ENCODE measurements at regions not wholly inside any gene's neighbourhood (a gene's known extent, or its start where the extent isn't known, plus 50 kb on each side); places are given as distances from the start of the nearest gene placed in this dataset.
"Not testable (repeated sequence)": the region's sequence is repeated elsewhere in the genome, so short reads cannot be mapped to it uniquely, and the experiment has no call there.

GRCh38 chr20:54918993-54919392 is 443.6 kb downstream of the DOK5 start:
- not testable (repeated sequence) for H3K27ac Mint-ChIP-seq

GRCh38 chr20:54914995-54915394 is 439.6 kb downstream of the DOK5 start:
- no peak overlapping the region for H3K4me3 Mint-ChIP-seq
- DNase-seq, result no peak
- H3K4me1 Mint-ChIP-seq, result no peaks in the 10 kb centered on the region
- H3K27me3 Mint-ChIP-seq, result no peaks in the 10 kb centered on the region
- peaks cover 3% of the 10 kb centered on the region for H3K9me3 Mint-ChIP-seq (ENCODE audit: low read depth)
- ATAC-seq, result no peak
- CTCF ChIA-PET, result no interaction called here
- H3K27ac Mint-ChIP-seq, result no peak overlapping the region
- no peaks in the 10 kb centered on the region for H3K36me3 Mint-ChIP-seq

More at GRCh38 chr20:54918993-54919392, 443.6 kb downstream of the DOK5 start:
- CTCF ChIA-PET; H3K27me3 Mint-ChIP-seq; H3K36me3 Mint-ChIP-seq; DNase-seq; ATAC-seq; H3K9me3 Mint-ChIP-seq (ENCODE audit: low read depth); H3K4me1 Mint-ChIP-seq; H3K4me3 Mint-ChIP-seq: not testable (repeated sequence)

GRCh38 chr20:54909702-54910101 is 434.3 kb downstream of the DOK5 start:
- Mint-ChIP-seq H3K27ac (no peak overlapping the region), H3K9me3 (ENCODE audit: low read depth) (peaks cover 6% of the 10 kb centered on the region), H3K4me3 (no peak overlapping the region), H3K36me3 (no peaks in the 10 kb centered on the region), H3K27me3 (no peaks in the 10 kb centered on the region), H3K4me1 (no peaks in the 10 kb centered on the region)
- no peak for ATAC-seq
- CTCF ChIA-PET, result no interaction called here
- no peak for DNase-seq

GRCh38 chr20:54906134-54906533 is 430.7 kb downstream of the DOK5 start:
- H3K9me3 Mint-ChIP-seq (ENCODE audit: low read depth); ATAC-seq; H3K27ac Mint-ChIP-seq; H3K4me1 Mint-ChIP-seq; CTCF ChIA-PET; DNase-seq; H3K36me3 Mint-ChIP-seq; H3K27me3 Mint-ChIP-seq; H3K4me3 Mint-ChIP-seq: not testable (repeated sequence)

- CTCF ChIA-PET, result no interaction called here
- H3K9me3 Mint-ChIP-seq (ENCODE audit: low read depth), result peaks cover 21% of the 10 kb centered on the region
- DNase-seq, result no peak
- H3K27me3 Mint-ChIP-seq, result no peaks in the 10 kb centered on the region
- ATAC-seq, result no peak
- H3K36me3 Mint-ChIP-seq, result no peaks in the 10 kb centered on the region
- no peaks in the 10 kb centered on the region for H3K4me1 Mint-ChIP-seq
- no peak overlapping the region for H3K27ac Mint-ChIP-seq
- H3K4me3 Mint-ChIP-seq, result no peak overlapping the region
Observed at GRCh38 chr20:54897787-54898186, 422.4 kb downstream of the DOK5 start.

GRCh38 chr20:54891907-54892306 is 416.5 kb downstream of the DOK5 start:
- H3K27me3 Mint-ChIP-seq, result no peaks in the 10 kb centered on the region
- CTCF ChIA-PET, result no interaction called here
- DNase-seq, result no peak

GRCh38 chr20:54879393-54879792 is 404.0 kb downstream of the DOK5 start:
- H3K9me3 Mint-ChIP-seq (ENCODE audit: low read depth), result peaks cover 12% of the 10 kb centered on the region
- no peaks in the 10 kb centered on the region for H3K27me3 Mint-ChIP-seq
- no peaks in the 10 kb centered on the region for H3K4me1 Mint-ChIP-seq
- CTCF ChIA-PET, result no interaction called here
- H3K27ac Mint-ChIP-seq, result no peak overlapping the region
- H3K4me3 Mint-ChIP-seq, result no peak overlapping the region
- DNase-seq (no peak), ATAC-seq (no peak)
- no peaks in the 10 kb centered on the region for H3K36me3 Mint-ChIP-seq

More at GRCh38 chr20:54891907-54892306, 416.5 kb downstream of the DOK5 start:
- Mint-ChIP-seq H3K4me3 (no peak overlapping the region), H3K36me3 (no peaks in the 10 kb centered on the region), H3K4me1 (no peaks in the 10 kb centered on the region), H3K27ac (no peak overlapping the region), H3K9me3 (ENCODE audit: low read depth) (peaks cover 4% of the 10 kb centered on the region)
- no peak for ATAC-seq

- H3K27ac Mint-ChIP-seq, result no peak overlapping the region
- no peaks in the 10 kb centered on the region for H3K36me3 Mint-ChIP-seq
- CTCF ChIA-PET, result no interaction called here
- no peaks in the 10 kb centered on the region for H3K27me3 Mint-ChIP-seq
- no peak overlapping the region for H3K4me3 Mint-ChIP-seq
- peaks cover 7% of the 10 kb centered on the region for H3K9me3 Mint-ChIP-seq (ENCODE audit: low read depth)
- ATAC-seq (no peak), DNase-seq (no peak)
- H3K4me1 Mint-ChIP-seq, result no peaks in the 10 kb centered on the region
Observed at GRCh38 chr20:54875307-54875706, 399.9 kb downstream of the DOK5 start.

GRCh38 chr20:54874718-54875117 is 399.3 kb downstream of the DOK5 start:
- DNase-seq (no peak), ATAC-seq (no peak)
- peaks cover 7% of the 10 kb centered on the region for H3K9me3 Mint-ChIP-seq (ENCODE audit: low read depth)
- no peaks in the 10 kb centered on the region for H3K27me3 Mint-ChIP-seq
- H3K4me1 Mint-ChIP-seq, result no peaks in the 10 kb centered on the region
- H3K27ac Mint-ChIP-seq, result no peak overlapping the region
- H3K36me3 Mint-ChIP-seq, result no peaks in the 10 kb centered on the region
- H3K4me3 Mint-ChIP-seq, result no peak overlapping the region
- CTCF ChIA-PET, result no interaction called here

GRCh38 chr20:54872440-54872839 is 397.0 kb downstream of the DOK5 start:
- no peak overlapping the region for H3K27ac Mint-ChIP-seq
- no peaks in the 10 kb centered on the region for H3K36me3 Mint-ChIP-seq
- H3K4me3 Mint-ChIP-seq, result no peak overlapping the region
- DNase-seq (no peak), ATAC-seq (no peak)
- H3K4me1 Mint-ChIP-seq, result no peaks in the 10 kb centered on the region
- CTCF ChIA-PET, result no interaction called here
- no peaks in the 10 kb centered on the region for H3K27me3 Mint-ChIP-seq
- no peaks in the 10 kb centered on the region for H3K9me3 Mint-ChIP-seq (ENCODE audit: low read depth)

- no peak for DNase-seq
- no peaks in the 10 kb centered on the region for H3K4me1 Mint-ChIP-seq
- no peak overlapping the region for H3K4me3 Mint-ChIP-seq
- no peaks in the 10 kb centered on the region for H3K36me3 Mint-ChIP-seq
- no peaks in the 10 kb centered on the region for H3K27me3 Mint-ChIP-seq
- CTCF ChIA-PET, result no interaction called here
- no peak overlapping the region for H3K27ac Mint-ChIP-seq
- ATAC-seq, result no peak
- no peaks in the 10 kb centered on the region for H3K9me3 Mint-ChIP-seq (ENCODE audit: low read depth)
Observed at GRCh38 chr20:54869765-54870164, 394.4 kb downstream of the DOK5 start.

GRCh38 chr20:54865273-54865672 is 389.9 kb downstream of the DOK5 start:
- no peaks in the 10 kb centered on the region for H3K36me3 Mint-ChIP-seq
- H3K4me3 Mint-ChIP-seq, result no peak overlapping the region
- H3K9me3 Mint-ChIP-seq (ENCODE audit: low read depth), result no peaks in the 10 kb centered on the region
- no peaks in the 10 kb centered on the region for H3K27me3 Mint-ChIP-seq
- CTCF ChIA-PET, result no interaction called here
- no peak for DNase-seq
- H3K4me1 Mint-ChIP-seq, result no peaks in the 10 kb centered on the region
- ATAC-seq, result no peak
- H3K27ac Mint-ChIP-seq, result no peak overlapping the region

GRCh38 chr20:54860716-54861115 is 385.3 kb downstream of the DOK5 start:
- no peaks in the 10 kb centered on the region for H3K27me3 Mint-ChIP-seq
- no peak for ATAC-seq
- H3K27ac Mint-ChIP-seq, result no peak overlapping the region
- peaks cover 5% of the 10 kb centered on the region for H3K9me3 Mint-ChIP-seq (ENCODE audit: low read depth)
- no peaks in the 10 kb centered on the region for H3K4me1 Mint-ChIP-seq
- H3K36me3 Mint-ChIP-seq, result no peaks in the 10 kb centered on the region
- H3K4me3 Mint-ChIP-seq, result no peak overlapping the region
- CTCF ChIA-PET, result no interaction called here
- DNase-seq, result no peak

GRCh38 chr20:54856202-54856601 is 380.8 kb downstream of the DOK5 start:
- Mint-ChIP-seq H3K27me3 (no peaks in the 10 kb centered on the region), H3K9me3 (ENCODE audit: low read depth) (peaks cover 5% of the 10 kb centered on the region), H3K4me1 (no peaks in the 10 kb centered on the region), H3K36me3 (no peaks in the 10 kb centered on the region), H3K27ac (no peak overlapping the region), H3K4me3 (no peak overlapping the region)
- DNase-seq (no peak), ATAC-seq (no peak)
- CTCF ChIA-PET, result no interaction called here

- CTCF ChIA-PET, result no interaction called here
Observed at GRCh38 chr20:54849741-54850140, 374.3 kb downstream of the DOK5 start.

More at GRCh38 chr20:54849741-54850140, 374.3 kb downstream of the DOK5 start:
- H3K27ac Mint-ChIP-seq, result no peak overlapping the region
- ATAC-seq (no peak), DNase-seq (no peak)
- no peaks in the 10 kb centered on the region for H3K4me1 Mint-ChIP-seq
- no peak overlapping the region for H3K4me3 Mint-ChIP-seq
- peaks cover 2% of the 10 kb centered on the region for H3K9me3 Mint-ChIP-seq (ENCODE audit: low read depth)
- no peaks in the 10 kb centered on the region for H3K36me3 Mint-ChIP-seq
- H3K27me3 Mint-ChIP-seq, result no peaks in the 10 kb centered on the region
